ENCODE measurements at regions not wholly inside any gene's neighbourhood (a gene's known extent, or its start where the extent isn't known, plus 50 kb on each side); places are given as distances from the start of the nearest gene placed in this dataset.

- no peaks in the 10 kb centered on the region for H3K36me3 Mint-ChIP-seq (ENCODE audit: low read depth)
- H3K27me3 Mint-ChIP-seq: no peaks in the 10 kb centered on the region
- H3K4me1 Mint-ChIP-seq (ENCODE audit: low read depth): no peaks in the 10 kb centered on the region
- H3K9me3 Mint-ChIP-seq: no peaks in the 10 kb centered on the region
- H3K4me3 Mint-ChIP-seq: no peak overlapping the region
- no peak overlapping the region for H3K27ac Mint-ChIP-seq
Observed at GRCh38 chr6:114471450-114471849, 128.6 kb upstream of the HS3ST5 start.

GRCh38 chr6:114467931-114468330, 125.1 kb upstream of the HS3ST5 start:
- Mint-ChIP-seq H3K4me3 (no peak overlapping the region), H3K9me3 (no peaks in the 10 kb centered on the region), H3K4me1 (ENCODE audit: low read depth) (no peaks in the 10 kb centered on the region), H3K27ac (no peak overlapping the region), H3K36me3 (ENCODE audit: low read depth) (no peaks in the 10 kb centered on the region), H3K27me3 (no peaks in the 10 kb centered on the region)

GRCh38 chr6:114465511-114465910, 122.7 kb upstream of the HS3ST5 start:
- H3K27me3 Mint-ChIP-seq: no peaks in the 10 kb centered on the region
- no peak overlapping the region for H3K27ac Mint-ChIP-seq
- no peaks in the 10 kb centered on the region for H3K9me3 Mint-ChIP-seq
- no peaks in the 10 kb centered on the region for H3K36me3 Mint-ChIP-seq (ENCODE audit: low read depth)
- no peak overlapping the region for H3K4me3 Mint-ChIP-seq
- H3K4me1 Mint-ChIP-seq (ENCODE audit: low read depth): no peaks in the 10 kb centered on the region

- Mint-ChIP-seq H3K27me3 (no peaks in the 10 kb centered on the region), H3K4me1 (ENCODE audit: low read depth) (no peaks in the 10 kb centered on the region), H3K36me3 (ENCODE audit: low read depth) (no peaks in the 10 kb centered on the region), H3K4me3 (no peak overlapping the region), H3K9me3 (no peaks in the 10 kb centered on the region), H3K27ac (no peak overlapping the region)
Observed at GRCh38 chr6:114453737-114454276, 111.0 kb upstream of the HS3ST5 start.

GRCh38 chr6:114452785-114453401, 110.1 kb upstream of the HS3ST5 start:
- Mint-ChIP-seq H3K36me3 (ENCODE audit: low read depth) (no peaks in the 10 kb centered on the region), H3K9me3 (no peaks in the 10 kb centered on the region), H3K4me1 (ENCODE audit: low read depth) (no peaks in the 10 kb centered on the region), H3K27me3 (no peaks in the 10 kb centered on the region), H3K4me3 (no peak overlapping the region), H3K27ac (no peak overlapping the region)

GRCh38 chr6:114450631-114451030, 107.8 kb upstream of the HS3ST5 start:
- Mint-ChIP-seq H3K27ac (no peak overlapping the region), H3K36me3 (ENCODE audit: low read depth) (no peaks in the 10 kb centered on the region), H3K27me3 (no peaks in the 10 kb centered on the region), H3K4me1 (ENCODE audit: low read depth) (no peaks in the 10 kb centered on the region), H3K4me3 (no peak overlapping the region), H3K9me3 (no peaks in the 10 kb centered on the region)

GRCh38 chr6:114449659-114450058, 106.8 kb upstream of the HS3ST5 start:
- H3K9me3 Mint-ChIP-seq: peaks cover 3% of the 10 kb centered on the region
- no peak overlapping the region for H3K27ac Mint-ChIP-seq
- no peaks in the 10 kb centered on the region for H3K4me1 Mint-ChIP-seq (ENCODE audit: low read depth)
- no peaks in the 10 kb centered on the region for H3K36me3 Mint-ChIP-seq (ENCODE audit: low read depth)
- H3K4me3 Mint-ChIP-seq: no peak overlapping the region
- no peaks in the 10 kb centered on the region for H3K27me3 Mint-ChIP-seq

GRCh38 chr6:114446342-114446741, 103.5 kb upstream of the HS3ST5 start:
- H3K27ac Mint-ChIP-seq: no peak overlapping the region
- H3K27me3 Mint-ChIP-seq: no peaks in the 10 kb centered on the region
- H3K9me3 Mint-ChIP-seq: peaks cover 4% of the 10 kb centered on the region
- H3K4me1 Mint-ChIP-seq (ENCODE audit: low read depth): no peaks in the 10 kb centered on the region
- H3K36me3 Mint-ChIP-seq (ENCODE audit: low read depth): no peaks in the 10 kb centered on the region
- no peak overlapping the region for H3K4me3 Mint-ChIP-seq

GRCh38 chr6:114445846-114446245, 103.0 kb upstream of the HS3ST5 start:
- H3K4me3 Mint-ChIP-seq: no peak overlapping the region
- no peaks in the 10 kb centered on the region for H3K27me3 Mint-ChIP-seq
- peaks cover 4% of the 10 kb centered on the region for H3K9me3 Mint-ChIP-seq
- no peak overlapping the region for H3K27ac Mint-ChIP-seq
- H3K36me3 Mint-ChIP-seq (ENCODE audit: low read depth): no peaks in the 10 kb centered on the region
- no peaks in the 10 kb centered on the region for H3K4me1 Mint-ChIP-seq (ENCODE audit: low read depth)

- no peaks in the 10 kb centered on the region for H3K36me3 Mint-ChIP-seq (ENCODE audit: low read depth)
- H3K27me3 Mint-ChIP-seq: no peaks in the 10 kb centered on the region
- no peaks in the 10 kb centered on the region for H3K4me1 Mint-ChIP-seq (ENCODE audit: low read depth)
- no peak overlapping the region for H3K4me3 Mint-ChIP-seq
- H3K9me3 Mint-ChIP-seq: no peaks in the 10 kb centered on the region
- H3K27ac Mint-ChIP-seq: no peak overlapping the region
Observed at GRCh38 chr6:114439411-114439810, 96.6 kb upstream of the HS3ST5 start.

- Mint-ChIP-seq H3K4me3 (no peak overlapping the region), H3K27me3 (no peaks in the 10 kb centered on the region), H3K4me1 (ENCODE audit: low read depth) (no peaks in the 10 kb centered on the region), H3K27ac (no peak overlapping the region), H3K9me3 (no peaks in the 10 kb centered on the region), H3K36me3 (ENCODE audit: low read depth) (no peaks in the 10 kb centered on the region)
Observed at GRCh38 chr6:114437235-114437634, 94.4 kb upstream of the HS3ST5 start.

GRCh38 chr6:114436691-114437090, 93.9 kb upstream of the HS3ST5 start:
- Mint-ChIP-seq H3K9me3 (no peaks in the 10 kb centered on the region), H3K36me3 (ENCODE audit: low read depth) (no peaks in the 10 kb centered on the region), H3K27ac (no peak overlapping the region)

GRCh38 chr6:114435985-114436384, 93.2 kb upstream of the HS3ST5 start:
- Mint-ChIP-seq H3K4me3 (no peak overlapping the region), H3K9me3 (no peaks in the 10 kb centered on the region), H3K36me3 (ENCODE audit: low read depth) (no peaks in the 10 kb centered on the region), H3K27me3 (no peaks in the 10 kb centered on the region), H3K4me1 (ENCODE audit: low read depth) (no peaks in the 10 kb centered on the region), H3K27ac (no peak overlapping the region)

More at GRCh38 chr6:114436691-114437090, 93.9 kb upstream of the HS3ST5 start:
- Mint-ChIP-seq H3K4me3 (no peak overlapping the region), H3K4me1 (ENCODE audit: low read depth) (no peaks in the 10 kb centered on the region), H3K27me3 (no peaks in the 10 kb centered on the region)

- H3K27me3 Mint-ChIP-seq: no peaks in the 10 kb centered on the region
- H3K9me3 Mint-ChIP-seq: no peaks in the 10 kb centered on the region
- H3K4me3 Mint-ChIP-seq: no peak overlapping the region
- H3K27ac Mint-ChIP-seq: no peak overlapping the region
- H3K4me1 Mint-ChIP-seq (ENCODE audit: low read depth): no peaks in the 10 kb centered on the region
- no peaks in the 10 kb centered on the region for H3K36me3 Mint-ChIP-seq (ENCODE audit: low read depth)
Observed at GRCh38 chr6:114432400-114432799, 89.6 kb upstream of the HS3ST5 start.

- Mint-ChIP-seq H3K9me3 (no peaks in the 10 kb centered on the region), H3K36me3 (ENCODE audit: low read depth) (no peaks in the 10 kb centered on the region), H3K4me1 (ENCODE audit: low read depth) (no peaks in the 10 kb centered on the region), H3K27me3 (no peaks in the 10 kb centered on the region), H3K4me3 (no peak overlapping the region), H3K27ac (no peak overlapping the region)
Observed at GRCh38 chr6:114431641-114432040, 88.8 kb upstream of the HS3ST5 start.

GRCh38 chr6:114430534-114431124, 87.8 kb upstream of the HS3ST5 start:
- H3K4me1 Mint-ChIP-seq (ENCODE audit: low read depth): no peaks in the 10 kb centered on the region
- H3K27me3 Mint-ChIP-seq: no peaks in the 10 kb centered on the region
- no peaks in the 10 kb centered on the region for H3K36me3 Mint-ChIP-seq (ENCODE audit: low read depth)
- H3K9me3 Mint-ChIP-seq: no peaks in the 10 kb centered on the region
- no peak overlapping the region for H3K4me3 Mint-ChIP-seq
- H3K27ac Mint-ChIP-seq: no peak overlapping the region

Measured in stimulated activated naive CD8-positive, alpha-beta T cell treated with anti-CD3 and anti-CD28 coated beads, Interleukin-15, Interleukin-2, amounts not matched to agents 100 ng/mL and 50 ng/mL, for 24 hours (primary cell).